Coronary artery (tissue), 2 donors: ENCODE measurements at regions not wholly inside any gene's neighbourhood (a gene's known extent, or its start where the extent isn't known, plus 50 kb on each side); places are given as distances from the start of the nearest gene placed in this dataset.

ENCODE experiments used
- DNase-seq: peaks from one replicate; pipeline ENCODE4 v3.0.0-alpha.2; 2017; ENCODE audit warnings: low spot score
- H3K27ac ChIP-seq, 2 donors: fragments of 200-600 bp; sonication (generic); one replicate each; pipeline ENCODE4 v1.5.1; 2016 to 2019
- H3K4me3 ChIP-seq: fragments of 200-600 bp; sonication (generic); 2 replicates; pipeline ENCODE4 v1.5.1; 2016; ENCODE audit warnings: mild to moderate bottlenecking, moderate library complexity
- TF ChIP-seq, protein P1 (sequence below): fragments of 200-600 bp; sonication (generic); IDR thresholded peaks from one replicate; pipeline ENCODE4 v1.5.1; 2019; ENCODE audit warnings: antibody characterized with exemption

DNA sequence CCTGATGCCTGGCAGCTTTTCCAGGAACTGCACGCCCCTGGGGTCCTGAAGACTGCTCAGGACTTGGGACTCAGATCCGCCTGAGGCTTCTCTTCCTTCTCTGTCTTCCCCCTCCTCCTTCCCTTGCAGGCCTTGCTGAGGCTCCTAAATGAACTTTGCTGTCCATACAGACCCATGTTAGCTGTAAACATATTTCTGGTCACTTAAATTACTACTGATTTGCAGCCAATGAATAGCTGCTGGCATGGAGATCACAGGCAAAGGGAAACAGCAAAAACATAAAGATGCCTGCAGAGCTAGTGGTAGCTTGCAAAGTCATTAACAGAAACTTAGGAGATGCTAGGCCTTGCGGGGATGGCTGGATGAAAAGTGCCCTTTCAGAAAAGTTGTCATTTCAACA lies 261.9 kb downstream of the GADD45G start:
- Histone ChIP-seq H3K4me3 (no peak overlapping the region), H3K27ac (no peak overlapping the region)
- DNase-seq: no peak
- TF ChIP-seq, protein P1, sequence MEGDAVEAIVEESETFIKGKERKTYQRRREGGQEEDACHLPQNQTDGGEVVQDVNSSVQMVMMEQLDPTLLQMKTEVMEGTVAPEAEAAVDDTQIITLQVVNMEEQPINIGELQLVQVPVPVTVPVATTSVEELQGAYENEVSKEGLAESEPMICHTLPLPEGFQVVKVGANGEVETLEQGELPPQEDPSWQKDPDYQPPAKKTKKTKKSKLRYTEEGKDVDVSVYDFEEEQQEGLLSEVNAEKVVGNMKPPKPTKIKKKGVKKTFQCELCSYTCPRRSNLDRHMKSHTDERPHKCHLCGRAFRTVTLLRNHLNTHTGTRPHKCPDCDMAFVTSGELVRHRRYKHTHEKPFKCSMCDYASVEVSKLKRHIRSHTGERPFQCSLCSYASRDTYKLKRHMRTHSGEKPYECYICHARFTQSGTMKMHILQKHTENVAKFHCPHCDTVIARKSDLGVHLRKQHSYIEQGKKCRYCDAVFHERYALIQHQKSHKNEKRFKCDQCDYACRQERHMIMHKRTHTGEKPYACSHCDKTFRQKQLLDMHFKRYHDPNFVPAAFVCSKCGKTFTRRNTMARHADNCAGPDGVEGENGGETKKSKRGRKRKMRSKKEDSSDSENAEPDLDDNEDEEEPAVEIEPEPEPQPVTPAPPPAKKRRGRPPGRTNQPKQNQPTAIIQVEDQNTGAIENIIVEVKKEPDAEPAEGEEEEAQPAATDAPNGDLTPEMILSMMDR: no peak

DNA sequence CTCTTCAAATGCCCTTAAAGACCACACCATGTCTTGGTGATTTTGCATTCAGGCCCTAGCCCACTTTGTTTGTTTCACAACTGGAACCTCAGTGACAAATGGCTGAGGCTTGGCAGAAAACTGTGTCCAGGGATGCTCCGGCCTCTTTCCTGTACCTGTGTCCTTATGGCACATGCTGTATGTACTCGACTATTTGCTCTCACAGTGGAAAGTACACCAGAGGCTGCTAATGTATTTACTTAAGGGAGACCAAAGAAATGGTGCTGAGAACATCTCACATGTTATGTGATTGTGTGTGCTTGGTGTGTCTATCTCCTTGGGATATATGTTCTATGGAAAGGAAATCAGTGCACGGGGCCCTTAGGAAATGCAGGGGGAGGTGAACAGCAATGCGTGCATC lies 263.3 kb downstream of the GADD45G start:
- TF ChIP-seq, protein P1: no peak
- H3K4me3 ChIP-seq: no peak overlapping the region
- no peak for DNase-seq
- H3K27ac ChIP-seq: no peak overlapping the region

DNA sequence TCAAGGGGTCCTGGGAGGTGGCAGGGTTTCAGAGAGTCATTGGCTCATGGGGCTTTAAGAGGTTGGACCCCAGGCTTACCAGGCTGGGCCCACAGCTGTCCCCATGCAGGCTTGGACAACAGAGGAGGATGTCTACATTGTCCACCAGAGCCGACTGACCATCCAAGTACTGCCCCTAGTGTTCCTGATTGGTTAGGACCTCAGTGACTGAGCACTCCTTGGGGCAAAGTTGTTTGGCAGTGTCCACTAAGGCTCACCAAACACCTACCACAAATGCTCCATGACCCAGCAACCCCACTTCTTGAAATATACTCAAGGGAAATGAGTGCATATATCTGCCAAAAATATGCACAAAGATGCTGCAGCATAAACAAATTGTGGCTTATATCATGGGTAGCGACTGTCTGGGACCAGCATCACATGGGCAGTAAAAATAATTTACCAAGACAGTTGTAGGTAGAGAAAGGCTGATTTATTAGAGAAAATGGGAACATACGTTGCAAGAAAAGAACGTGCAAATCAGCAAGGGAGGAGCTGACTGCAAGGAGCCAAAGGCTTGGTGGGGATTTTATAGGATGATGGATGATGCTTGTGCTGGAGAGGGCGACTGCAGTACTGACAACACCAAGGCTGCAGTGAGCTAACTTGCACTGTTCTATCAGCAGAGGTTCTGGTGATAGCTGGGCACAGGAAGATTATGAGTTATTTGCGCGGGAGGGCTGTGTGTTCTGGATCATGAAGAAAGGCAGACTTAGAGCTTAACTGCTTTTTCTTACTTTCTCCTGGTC lies 265.2 kb downstream of the GADD45G start:
- H3K27ac ChIP-seq: no peak overlapping the region
- TF ChIP-seq, protein P1: no peak
- H3K4me3 ChIP-seq: no peak overlapping the region
- DNase-seq: no peak

DNA sequence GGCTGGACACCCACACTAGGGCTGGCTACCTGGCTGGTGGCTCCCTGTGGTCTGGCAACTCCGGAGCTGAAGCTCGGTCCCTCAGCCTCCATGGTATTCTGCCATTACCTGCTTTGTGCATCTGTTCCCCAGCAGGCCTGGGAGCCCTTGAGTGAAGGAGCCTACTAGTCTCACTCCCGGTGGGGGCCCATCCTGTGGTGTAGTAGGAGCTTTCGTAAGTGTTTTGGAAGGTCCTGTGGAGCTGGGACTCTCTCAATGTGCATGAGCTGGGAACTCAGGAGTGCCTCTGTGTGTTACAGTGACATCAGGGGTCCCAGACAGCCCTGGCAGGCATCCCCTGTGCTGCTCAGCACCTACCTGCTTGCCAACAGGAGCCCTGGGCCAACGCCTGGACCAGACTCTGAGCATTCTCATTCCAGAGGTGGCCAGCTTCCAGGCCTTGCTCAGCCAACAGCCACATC lies 267.1 kb downstream of the GADD45G start:
- Histone ChIP-seq H3K4me3 (no peak overlapping the region), H3K27ac (no peak overlapping the region)
- DNase-seq: peak; percentile 19
- TF ChIP-seq, protein P1: no peak

DNA sequence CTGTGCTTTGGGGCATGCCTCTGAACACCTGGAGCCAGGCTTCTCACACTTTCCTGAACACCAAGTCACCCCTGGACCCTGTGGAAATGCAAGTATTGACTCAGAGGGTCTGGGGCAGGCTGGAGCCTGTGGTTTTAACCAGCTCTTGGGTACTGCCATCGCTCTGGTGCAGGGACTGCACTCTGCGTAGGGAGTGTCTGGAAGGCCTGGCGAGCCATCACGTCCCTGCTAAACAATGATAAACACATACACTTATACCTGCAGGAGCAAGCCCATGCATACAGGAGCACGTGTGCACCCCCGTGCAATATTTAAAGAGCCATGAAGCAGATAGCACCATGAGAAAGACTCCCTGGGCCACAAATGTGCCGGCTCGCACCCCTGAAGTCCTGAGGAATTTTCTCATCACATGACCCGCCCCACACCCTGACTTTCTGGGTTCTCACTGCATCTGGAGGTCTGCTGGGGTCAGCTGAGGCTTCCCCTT lies 267.7 kb downstream of the GADD45G start:
- H3K4me3 ChIP-seq: no peak overlapping the region
- TF ChIP-seq, protein P1: no peak
- no peak overlapping the region for H3K27ac ChIP-seq
- DNase-seq: peak; percentile 62

DNA sequence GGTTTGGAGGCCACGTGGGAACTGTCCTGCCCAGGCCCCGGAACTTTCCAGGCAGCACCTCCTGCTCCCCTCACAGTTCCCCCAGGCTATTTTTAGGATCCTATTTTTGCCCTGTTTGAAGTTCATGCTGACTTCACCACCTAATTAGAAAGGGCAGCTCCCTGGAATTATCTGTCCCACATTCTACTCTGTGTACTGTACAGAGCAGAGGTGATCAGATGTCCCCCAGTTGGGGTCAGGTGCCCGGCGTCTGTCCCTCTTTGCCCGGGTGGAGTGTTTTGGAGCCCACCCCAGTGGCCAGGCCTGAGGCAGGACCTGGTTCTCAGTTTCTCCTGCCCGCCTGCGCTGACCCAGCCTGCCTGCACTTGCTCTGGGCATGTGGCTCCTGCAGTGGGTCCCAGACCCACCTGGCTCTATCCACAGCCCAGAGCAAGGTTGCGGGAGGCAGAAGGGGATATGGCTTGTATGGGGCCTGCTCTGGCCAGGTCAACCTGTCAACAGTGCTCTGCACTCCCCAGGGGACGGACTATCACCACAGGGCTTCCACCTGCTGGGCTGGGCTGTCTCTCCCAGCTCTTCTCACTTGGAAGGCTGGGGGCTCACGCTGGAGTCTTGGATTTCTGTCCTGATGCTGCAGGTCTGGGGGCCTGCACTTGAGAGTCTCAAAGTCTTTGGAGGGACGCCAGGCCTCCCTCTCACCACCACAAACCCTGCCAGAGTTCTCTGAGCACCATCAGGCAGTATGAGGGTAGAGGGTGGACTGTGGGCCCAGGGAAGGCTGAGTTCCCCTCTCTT lies 268.3 kb downstream of the GADD45G start:
- no peak overlapping the region for H3K27ac ChIP-seq

More for the DNA sequence above, 268.3 kb downstream of the GADD45G start:
- TF ChIP-seq, protein P1: no peak
- H3K4me3 ChIP-seq: no peak overlapping the region
- peak; percentile 66 for DNase-seq
